DMS53 (cell line): ENCODE measurements at regions not wholly inside any gene's neighbourhood (a gene's known extent, or its start where the extent isn't known, plus 50 kb on each side); places are given as distances from the start of the nearest gene placed in this dataset.
"Not testable (repeated sequence)": the region's sequence is repeated elsewhere in the genome, so short reads cannot be mapped to it uniquely, and the experiment has no call there.

ENCODE experiments used
- DNase-seq: peaks from one replicate; lab custom pipeline; 2025; lab: John Stamatoyannopoulos, UW

- no peak for DNase-seq
These were observed 235.2 kb downstream of the TLE3 start for GRCh38 chr15:69862540-69862939.

- no peak for DNase-seq
These were observed 234.3 kb downstream of the TLE3 start for GRCh38 chr15:69863446-69863845.

GRCh38 chr15:69865369-69865768 is 232.3 kb downstream of the TLE3 start:
- DNase-seq: no peak

- DNase-seq: no peak
These were observed 229.0 kb downstream of the TLE3 start for GRCh38 chr15:69868756-69869155.

- peak; percentile 61 for DNase-seq
These were observed 228.4 kb downstream of the TLE3 start for GRCh38 chr15:69869291-69869690.

GRCh38 chr15:69869881-69870505 is 227.7 kb downstream of the TLE3 start:
- DNase-seq: peak; percentile 67

GRCh38 chr15:69871511-69872134 is 226.1 kb downstream of the TLE3 start:
- no peak for DNase-seq

- no peak for DNase-seq
These were observed 223.9 kb downstream of the TLE3 start for GRCh38 chr15:69873807-69874206.

GRCh38 chr15:69874321-69874720 is 223.4 kb downstream of the TLE3 start:
- DNase-seq: no peak

- no peak for DNase-seq
These were observed 221.4 kb downstream of the TLE3 start for GRCh38 chr15:69876064-69876940.

GRCh38 chr15:69879963-69880362 is 217.8 kb downstream of the TLE3 start:
- not testable (repeated sequence) for DNase-seq

- no peak for DNase-seq
These were observed 217.0 kb downstream of the TLE3 start for GRCh38 chr15:69880571-69881301.

- DNase-seq: peak; percentile 72
These were observed 216.4 kb downstream of the TLE3 start for GRCh38 chr15:69881302-69881670.

GRCh38 chr15:69881766-69882165 is 216.0 kb downstream of the TLE3 start:
- DNase-seq: no peak

GRCh38 chr15:69883306-69883705 is 214.4 kb downstream of the TLE3 start:
- no peak for DNase-seq

GRCh38 chr15:69885173-69885955 is 212.4 kb downstream of the TLE3 start:
- DNase-seq: no peak

- no peak for DNase-seq
These were observed 210.7 kb downstream of the TLE3 start for GRCh38 chr15:69887009-69887408.

- no peak for DNase-seq
These were observed 210.2 kb downstream of the TLE3 start for GRCh38 chr15:69887553-69887952.

GRCh38 chr15:69888406-69888805 is 209.3 kb downstream of the TLE3 start:
- DNase-seq: no peak

- DNase-seq: no peak
These were observed 206.6 kb downstream of the TLE3 start for GRCh38 chr15:69891070-69891536.

- no peak for DNase-seq
These were observed 206.1 kb downstream of the TLE3 start for GRCh38 chr15:69891606-69892005.
